ENCODE measurements at regions not wholly inside any gene's neighbourhood (a gene's known extent, or its start where the extent isn't known, plus 50 kb on each side); places are given as distances from the start of the nearest gene placed in this dataset.
"Not testable (repeated sequence)": the region's sequence is repeated elsewhere in the genome, so short reads cannot be mapped to it uniquely, and the experiment has no call there.

DNA sequence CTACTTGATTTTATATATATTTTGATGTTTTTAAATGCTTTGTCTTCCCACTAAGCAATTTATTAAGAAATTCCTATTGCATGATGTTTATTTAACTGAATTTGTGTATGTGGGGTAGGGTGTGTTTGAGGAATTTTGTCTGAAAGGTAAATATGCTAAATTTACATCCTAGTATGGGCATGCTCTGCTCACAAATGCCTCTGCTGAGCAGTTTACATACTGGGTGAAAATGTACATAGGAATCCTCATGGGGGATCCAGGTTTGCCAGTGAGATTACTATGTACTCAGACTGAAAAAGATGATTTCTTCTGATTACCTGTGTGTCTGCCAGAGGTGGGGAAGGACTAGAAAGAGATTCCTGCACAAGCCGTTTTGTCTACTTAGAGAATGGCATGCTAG is 126.6 kb downstream of the DISP1 start:
- no peak for DNase-seq (ENCODE audit: low read depth in 4 of 4, low spot score in 2 of 4)

GRCh38 chr1:222946436-222946835 is 131.6 kb downstream of the DISP1 start:
- no peak for DNase-seq (ENCODE audit: low read depth in 4 of 4, low spot score in 2 of 4)

- no peak for DNase-seq (ENCODE audit: low read depth in 4 of 4, low spot score in 2 of 4)
These were observed 133.2 kb downstream of the DISP1 start for GRCh38 chr1:222948079-222948478.

DNA sequence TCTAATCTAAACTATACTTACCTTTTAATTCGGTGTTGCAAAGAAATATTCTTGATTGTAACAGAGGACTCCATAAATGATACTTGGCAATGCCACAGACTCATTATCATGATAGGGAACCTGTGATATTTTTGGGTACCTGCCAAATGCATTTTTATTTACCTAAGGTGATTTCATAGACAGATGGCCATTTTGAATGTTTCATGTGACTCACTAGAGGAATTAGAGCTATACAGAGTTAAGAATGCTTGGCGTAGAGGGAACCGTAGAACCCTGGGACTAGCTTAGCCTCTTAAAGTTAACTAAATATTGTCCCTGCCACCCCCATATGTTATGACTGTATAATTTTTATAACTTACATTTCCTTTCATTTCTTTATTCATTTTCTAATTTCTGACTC is 136.1 kb downstream of the DISP1 start:
- DNase-seq (ENCODE audit: low read depth in 4 of 4, low spot score in 2 of 4), result no peak

DNA sequence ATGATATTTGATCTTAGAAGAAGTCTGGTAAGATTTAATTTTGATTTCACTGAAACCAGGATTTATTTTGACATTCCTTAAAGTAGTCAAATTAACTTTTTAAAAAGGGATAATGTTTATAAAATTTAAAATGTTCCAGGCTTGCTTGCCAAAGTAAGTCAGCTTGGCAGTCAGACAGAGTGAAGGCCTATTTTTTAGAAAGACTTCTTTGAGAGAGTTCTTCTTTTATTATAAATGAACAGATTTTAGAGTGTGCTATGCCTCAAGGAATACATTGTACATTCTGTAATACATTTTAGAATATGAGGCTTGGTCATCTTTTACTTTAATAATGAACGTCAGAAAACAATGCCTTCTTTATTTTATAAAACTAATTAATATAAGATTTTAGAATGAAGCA is 138.7 kb downstream of the DISP1 start:
- no peak for DNase-seq (ENCODE audit: low read depth in 4 of 4, low spot score in 2 of 4)

- DNase-seq (ENCODE audit: low read depth in 4 of 4, low spot score in 2 of 4), result no peak
These were observed 141.1 kb downstream of the DISP1 start for GRCh38 chr1:222955964-222956363.

- DNase-seq (ENCODE audit: low read depth in 4 of 4, low spot score in 2 of 4), result no peak
These were observed 141.8 kb downstream of the DISP1 start for GRCh38 chr1:222956601-222957000.

- DNase-seq (ENCODE audit: low read depth in 4 of 4, low spot score in 2 of 4), result no peak
These were observed 152.8 kb downstream of the DISP1 start for GRCh38 chr1:222967466-222968240.

GRCh38 chr1:222970040-222970439 is 155.2 kb downstream of the DISP1 start:
- no peak for DNase-seq (ENCODE audit: low read depth in 4 of 4, low spot score in 2 of 4)

- DNase-seq (ENCODE audit: low read depth in 4 of 4, low spot score in 2 of 4), result no peak
These were observed 155.9 kb downstream of the DISP1 start for GRCh38 chr1:222970711-222971110.

- no peak for DNase-seq (ENCODE audit: low read depth in 4 of 4, low spot score in 2 of 4)
These were observed 156.3 kb downstream of the DISP1 start for GRCh38 chr1:222971146-222971545.

DNA sequence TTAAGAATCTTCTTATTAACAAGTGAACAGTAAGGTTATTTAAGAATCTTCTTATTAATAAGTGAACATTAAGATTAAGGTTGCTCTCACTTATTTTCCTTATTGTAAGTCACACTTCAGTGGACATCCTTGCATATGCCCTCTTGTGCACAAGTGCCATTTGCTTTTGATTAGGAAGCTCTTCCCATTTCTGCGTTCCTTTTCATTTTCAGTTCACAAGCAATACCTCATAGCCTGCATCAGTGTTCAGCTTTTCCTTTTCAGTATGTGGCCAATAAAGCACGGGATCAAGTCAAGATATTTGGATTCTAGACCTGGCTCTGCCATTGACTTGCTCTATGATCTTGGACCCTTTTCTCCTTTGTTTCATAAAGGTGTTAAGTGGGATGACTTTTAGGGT is 158.7 kb downstream of the DISP1 start:
- DNase-seq (ENCODE audit: low read depth in 4 of 4, low spot score in 2 of 4), result no peak

DNA sequence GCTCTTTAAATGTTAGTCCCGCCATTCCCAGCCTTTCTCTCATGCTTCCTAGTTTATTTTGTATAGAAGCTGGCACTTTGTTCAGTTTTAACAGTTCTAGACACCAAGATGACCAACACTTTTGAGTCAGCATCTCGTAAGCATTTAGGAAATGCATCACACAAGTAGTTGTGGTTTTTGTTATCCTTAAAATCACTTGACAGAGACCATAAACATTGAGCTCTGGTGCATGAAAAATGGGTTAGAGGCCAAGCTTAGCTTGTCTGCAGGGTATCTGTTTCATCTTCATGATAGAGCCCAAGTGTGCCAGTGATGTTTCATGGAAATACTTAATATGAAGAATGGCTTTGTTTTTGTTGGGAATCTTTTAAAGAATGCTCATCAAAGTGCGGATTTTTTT is 159.7 kb downstream of the DISP1 start:
- DNase-seq (ENCODE audit: low read depth in 4 of 4, low spot score in 2 of 4), result no peak

DNA sequence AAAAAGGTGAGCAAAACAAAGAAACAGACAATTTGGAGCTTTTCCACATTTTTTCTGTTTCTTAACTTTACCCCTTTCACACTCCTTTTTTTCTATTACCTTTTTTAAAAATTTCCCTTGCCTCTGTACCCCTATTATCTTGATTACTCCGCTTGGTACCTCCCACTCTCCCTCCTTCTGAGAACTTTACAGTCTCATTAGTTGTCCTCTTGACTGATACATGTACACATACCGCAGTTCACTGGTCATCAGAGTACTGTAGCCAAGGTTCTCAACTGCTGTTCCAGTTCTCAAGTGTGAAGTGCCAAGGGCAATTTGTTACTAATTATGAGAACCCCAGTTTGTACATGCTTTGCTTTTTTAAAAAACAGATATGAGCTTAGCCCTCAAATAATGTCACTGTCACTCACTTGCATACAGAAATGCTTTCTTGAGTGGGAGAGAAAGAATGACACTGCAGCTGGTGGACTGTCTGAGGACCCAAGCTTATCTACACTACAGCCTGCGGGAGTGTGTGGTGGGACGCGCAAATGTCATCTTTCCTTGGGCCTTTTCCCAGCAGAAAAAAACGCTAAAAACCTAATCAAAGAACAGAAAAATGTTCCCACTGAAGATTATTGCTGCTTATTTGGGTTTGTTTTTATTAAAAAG is 160.8 kb downstream of the DISP1 start:
- DNase-seq (ENCODE audit: low read depth in 4 of 4, low spot score in 2 of 4), result no peak

DNA sequence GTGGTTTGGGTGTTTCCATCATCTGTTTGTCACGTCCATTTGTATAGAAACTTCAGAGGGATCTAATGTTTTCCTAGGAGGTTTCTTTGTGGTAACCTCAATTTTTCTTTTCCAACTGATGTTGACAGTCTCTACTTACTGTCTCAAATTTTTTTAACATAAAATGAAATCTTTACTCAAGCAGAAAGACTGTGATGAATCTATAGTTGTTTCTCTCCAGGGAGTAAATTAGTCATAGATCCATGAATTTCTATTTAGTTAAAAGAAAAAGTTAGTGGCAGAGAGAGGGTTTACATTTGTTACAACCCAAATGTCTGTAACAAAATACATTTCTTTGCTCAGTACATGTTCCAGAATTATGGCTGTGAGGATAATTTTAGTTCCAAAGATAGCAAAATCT is 161.6 kb downstream of the DISP1 start:
- DNase-seq (ENCODE audit: low read depth in 4 of 4, low spot score in 2 of 4), result no peak

DNA sequence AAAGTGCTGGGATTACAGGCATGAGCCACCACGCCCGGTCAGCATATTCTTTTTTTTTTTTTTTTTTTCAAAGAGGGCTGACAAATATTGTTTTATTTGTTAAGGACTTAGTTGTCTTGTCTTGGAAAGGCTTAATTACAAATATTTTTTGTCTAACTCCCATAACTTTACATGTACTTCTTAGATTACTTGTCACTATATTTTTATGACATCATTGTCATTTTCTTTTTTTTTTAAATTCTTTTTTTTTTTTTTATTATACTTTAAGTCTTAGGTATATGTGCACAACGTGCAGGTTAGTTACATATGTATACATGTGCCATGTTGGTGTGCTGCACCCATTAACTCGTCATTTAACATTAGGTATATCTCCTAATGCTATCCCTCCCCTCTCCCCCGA is 162.5 kb downstream of the DISP1 start:
- not testable (repeated sequence) for DNase-seq (ENCODE audit: low read depth in 4 of 4, low spot score in 2 of 4)

- DNase-seq (ENCODE audit: low read depth in 4 of 4, low spot score in 2 of 4), result no peak
These were observed 163.5 kb downstream of the TLR5 start for GRCh38 chr1:222979561-222979960.

DNA sequence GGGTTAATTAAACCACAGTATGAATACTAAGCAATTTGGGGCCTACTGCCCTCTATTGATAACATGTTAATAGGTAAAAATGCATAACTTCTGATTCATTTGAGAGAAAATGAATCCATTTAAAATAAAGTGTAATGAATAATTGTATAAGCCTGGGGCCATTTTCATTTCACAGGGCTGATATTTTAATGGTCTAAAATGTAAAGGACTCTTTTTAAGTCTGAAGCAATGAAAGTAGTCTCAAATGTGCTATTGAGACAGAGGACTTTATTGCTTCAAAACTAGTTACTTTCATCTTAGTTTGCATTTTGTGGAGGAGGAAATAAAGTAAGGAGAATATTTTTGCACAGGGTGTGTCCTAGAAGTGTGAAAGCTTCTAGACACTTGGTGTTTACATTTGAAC is 155.4 kb downstream of the TLR5 start:
- DNase-seq (ENCODE audit: low read depth in 4 of 4, low spot score in 2 of 4), result no peak

DNA sequence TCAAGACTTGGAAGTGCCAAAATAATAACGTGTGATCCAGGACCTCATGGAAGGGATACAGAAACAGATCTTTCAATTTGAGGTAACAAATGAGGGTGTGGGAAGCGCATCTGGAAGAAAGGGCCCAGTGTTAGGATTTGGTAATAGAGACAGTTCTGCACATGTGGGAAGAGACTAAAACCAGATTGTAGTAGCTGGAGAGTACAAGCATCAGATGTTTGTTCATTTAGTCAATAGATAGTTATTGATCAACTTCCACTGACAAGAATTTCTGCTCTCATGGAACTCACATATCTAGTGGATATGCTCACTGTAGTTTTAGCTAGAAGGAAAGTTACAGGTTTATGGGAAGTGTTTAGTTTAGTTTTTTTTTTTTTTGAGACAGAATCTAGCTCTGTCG is 153.6 kb downstream of the TLR5 start:
- DNase-seq (ENCODE audit: low read depth in 4 of 4, low spot score in 2 of 4), result no peak

GRCh38 chr1:222991177-222991576 is 151.9 kb downstream of the TLR5 start:
- DNase-seq (ENCODE audit: low read depth in 4 of 4, low spot score in 2 of 4), result no peak

- no peak for DNase-seq (ENCODE audit: low read depth in 4 of 4, low spot score in 2 of 4)
These were observed 151.1 kb downstream of the TLR5 start for GRCh38 chr1:222991908-222992307.

GRCh38 chr1:222994511-222995235 is 148.4 kb downstream of the TLR5 start:
- no peak for DNase-seq (ENCODE audit: low read depth in 4 of 4, low spot score in 2 of 4)
